H9 (cell line): ENCODE measurements at regions not wholly inside any gene's neighbourhood (a gene's known extent, or its start where the extent isn't known, plus 50 kb on each side); places are given as distances from the start of the nearest gene placed in this dataset.

Experiments used
- DNase-seq: peaks from one replicate; pipeline ENCODE4 v3.0.0-alpha.2; 2017
- H2AFZ ChIP-seq: one replicate; pipeline ENCODE4 v1.6.1; 2013; ENCODE audit warnings: mild to moderate bottlenecking, low read length, control low read depth, moderate library complexity
- H2AK5ac ChIP-seq: 2 replicates; pipeline ENCODE4 v1.6.1; 2013; ENCODE audit warnings: low read length, control low read depth, mixed read lengths; ENCODE audit not compliant: insufficient read length
- H2BK120ac ChIP-seq: one replicate; pipeline ENCODE4 v1.6.1; 2013; ENCODE audit warnings: low read depth, mild to moderate bottlenecking, low read length, control low read depth, inconsistent platforms; ENCODE audit not compliant: poor library complexity, severe bottlenecking
- H2BK12ac ChIP-seq: 2 replicates; pipeline ENCODE4 v1.6.1; 2013; ENCODE audit warnings: low read length, control low read depth, mixed read lengths, low read depth; ENCODE audit not compliant: insufficient read length
- H2BK15ac ChIP-seq: 2 replicates; pipeline ENCODE4 v1.6.1; 2013; ENCODE audit warnings: low read depth, low read length, control low read depth
- H2BK20ac ChIP-seq: one replicate; pipeline ENCODE4 v1.6.1; 2013; ENCODE audit warnings: low read depth, mild to moderate bottlenecking, low read length, control low read depth, inconsistent platforms; ENCODE audit not compliant: poor library complexity, severe bottlenecking
- H2BK5ac ChIP-seq: 2 replicates; pipeline ENCODE4 v1.6.1; 2013; ENCODE audit warnings: low read length, control low read depth, mixed read lengths; ENCODE audit not compliant: insufficient read length
- H3K14ac ChIP-seq: 2 replicates; pipeline ENCODE4 v1.6.1; 2013; ENCODE audit warnings: low read length, control low read depth; ENCODE audit not compliant: insufficient read depth
- H3K18ac ChIP-seq: 2 replicates; pipeline ENCODE4 v1.6.1; 2013; ENCODE audit warnings: low read depth, mild to moderate bottlenecking, mixed read lengths, low read length, control low read depth; ENCODE audit not compliant: insufficient read length
- H3K23ac ChIP-seq: 2 replicates; pipeline ENCODE4 v1.6.1; 2013; ENCODE audit warnings: low read length, control low read depth, mixed read lengths, low read depth; ENCODE audit not compliant: insufficient read length
- H3K23me2 ChIP-seq: 2 replicates; pipeline ENCODE4 v1.6.1; 2013; ENCODE audit warnings: low read depth, mild to moderate bottlenecking, mixed read lengths, low read length, control low read depth; ENCODE audit not compliant: insufficient read length, poor library complexity, severe bottlenecking
- H3K27ac ChIP-seq: 2 replicates; pipeline ENCODE4 v1.5.1; 2013; ENCODE audit warnings: low read length, control low read depth, mixed read lengths, low read depth; ENCODE audit not compliant: insufficient read length
- H3K27me3 ChIP-seq: 2 replicates; pipeline ENCODE4 v1.6.1; 2013; ENCODE audit warnings: low read length, control low read depth, inconsistent platforms; ENCODE audit not compliant: insufficient read depth
- H3K4ac ChIP-seq: 2 replicates; pipeline ENCODE4 v1.6.1; 2013; ENCODE audit warnings: low read depth, mild to moderate bottlenecking, control low read depth, inconsistent platforms, low read length, moderate library complexity
- H3K4me1 ChIP-seq: 2 replicates; pipeline ENCODE4 v1.6.1; 2013; ENCODE audit warnings: low read length, control low read depth, inconsistent platforms; ENCODE audit not compliant: insufficient read depth
- H3K4me2 ChIP-seq: 2 replicates; pipeline ENCODE4 v1.6.1; 2013; ENCODE audit warnings: low read length, control low read depth, mixed read lengths; ENCODE audit not compliant: insufficient read length, insufficient read depth
- H3K56ac ChIP-seq: 2 replicates; pipeline ENCODE4 v1.6.1; 2013; ENCODE audit warnings: low read depth, mild to moderate bottlenecking, mixed read lengths, low read length, control low read depth; ENCODE audit not compliant: insufficient read length
- H3K79me1 ChIP-seq: 2 replicates; pipeline ENCODE4 v1.6.1; 2013; ENCODE audit warnings: low read depth, mild to moderate bottlenecking, moderate library complexity, low read length, control low read depth, inconsistent platforms; ENCODE audit not compliant: insufficient read depth, poor library complexity, severe bottlenecking
- H3K79me2 ChIP-seq: 2 replicates; pipeline ENCODE4 v1.6.1; 2013; ENCODE audit warnings: low read length, control low read depth, inconsistent platforms; ENCODE audit not compliant: insufficient read depth
- H3K9ac ChIP-seq: 2 replicates; pipeline ENCODE4 v1.6.1; 2013; ENCODE audit warnings: low read length, control low read depth, mixed read lengths; ENCODE audit not compliant: insufficient read length; ENCODE audit errors: extremely low read depth
- H3K9me3 ChIP-seq: one replicate; pipeline ENCODE4 v1.6.1; 2013; ENCODE audit warnings: low read depth, low read length, inconsistent platforms; ENCODE audit not compliant: control insufficient read depth
- H3T11ph ChIP-seq: one replicate; pipeline ENCODE4 v1.6.1; 2013; ENCODE audit warnings: mild to moderate bottlenecking, low read length, control low read depth, inconsistent platforms
- H4K20me1 ChIP-seq: one replicate; pipeline ENCODE4 v1.6.1; 2013; ENCODE audit not compliant: control insufficient read depth, insufficient read length, insufficient read depth
- H4K5ac ChIP-seq: 2 replicates; pipeline ENCODE4 v1.6.1; 2013; ENCODE audit warnings: low read depth, mild to moderate bottlenecking, mixed read lengths, low read length, control low read depth; ENCODE audit not compliant: insufficient read length
- H4K8ac ChIP-seq: replicated peaks from 2 replicates; pipeline ENCODE4 v1.6.1; 2013; ENCODE audit warnings: low read length, control low read depth, mixed read lengths, low read depth; ENCODE audit not compliant: insufficient read length
- H4K91ac ChIP-seq: 2 replicates; pipeline ENCODE4 v1.6.1; 2013; ENCODE audit warnings: low read depth, mild to moderate bottlenecking, moderate library complexity, mixed read lengths, low read length, control low read depth; ENCODE audit not compliant: insufficient read length
- H3K27ac Mint-ChIP-seq, 3 experiments: 2 replicates in 2 of 3; 3 replicates in 1 of 3; pipeline ENCODE4 v1.8.0; 2020 to 2021; ENCODE audit warnings: mixed read lengths in 3 of 3, mild to moderate bottlenecking in 1 of 3, moderate library complexity in 1 of 3
- H3K27me3 Mint-ChIP-seq: 2 replicates; pipeline ENCODE4 v1.8.0; 2021; ENCODE audit warnings: low read depth, mild to moderate bottlenecking, moderate library complexity, mixed read lengths
- H3K36me3 Mint-ChIP-seq, 3 experiments: 2 replicates in 2 of 3; 3 replicates in 1 of 3; pipeline ENCODE4 v1.8.0; 2020 to 2021; ENCODE audit warnings: low read depth in 3 of 3, mixed read lengths in 3 of 3; ENCODE audit not compliant: insufficient read depth in 1 of 3
- H3K4me1 Mint-ChIP-seq, 2 experiments: 2 replicates each; pipeline ENCODE4 v1.8.0; 2020; ENCODE audit warnings: mixed read lengths in 2 of 2
- H3K4me3 Mint-ChIP-seq, 2 experiments: 2 replicates in 1 of 2; 3 replicates in 1 of 2; pipeline ENCODE4 v1.8.0; 2020 to 2021; ENCODE audit warnings: mild to moderate bottlenecking in 2 of 2, mixed read lengths in 2 of 2, moderate library complexity in 1 of 2
- H3K9me3 Mint-ChIP-seq, 2 experiments: 2 replicates in 1 of 2; 3 replicates in 1 of 2; pipeline ENCODE4 v1.8.0; 2020; ENCODE audit warnings: mild to moderate bottlenecking in 2 of 2, mixed read lengths in 2 of 2, moderate library complexity in 1 of 2
- WGBS: extraction: QIAGEN DNeasy Blood & Tissue Kit; methylation state at CpG from one replicate; pipeline ENCODE4 v1.1.7; 2013; ENCODE audit warnings: missing lambda C conversion rate, low lambda C conversion rate, mixed read lengths; ENCODE audit not compliant: insufficient read length; ENCODE audit errors: extremely low coverage; 5-methylcytosine and 5-hydroxymethylcytosine counted together
- TF ChIP-seq, protein P1 (sequence below): fragments of 200-600 bp; sonication (generic); conservative IDR thresholded peaks from 3 replicates; pipeline ENCODE4 v1.8.0; 2021; ENCODE audit warnings: antibody characterized with exemption, mild to moderate bottlenecking

DNA sequence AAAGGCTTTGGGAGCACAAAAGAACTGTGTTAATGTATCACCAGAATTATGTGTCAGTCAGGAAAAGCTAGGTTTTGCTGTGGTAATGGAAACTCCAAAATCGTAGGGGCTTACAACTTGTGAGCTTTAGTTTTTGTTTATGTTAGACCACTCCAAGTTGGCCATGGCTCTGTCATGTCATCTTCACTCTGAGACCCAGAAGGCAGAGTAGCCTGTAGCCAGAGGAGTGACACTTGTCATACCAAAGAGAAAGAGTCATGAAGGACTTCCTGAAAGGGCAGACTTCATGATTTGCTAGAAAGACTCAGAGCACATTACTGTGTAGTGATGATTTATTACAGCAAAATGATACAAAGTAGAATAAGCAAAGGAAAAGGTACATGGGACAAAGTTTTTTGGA lies 133.6 kb upstream of the SSTR1 start:
- H2BK5ac ChIP-seq, result no peak overlapping the region
- no peak overlapping the region for H3K14ac ChIP-seq
- peaks cover 0 to 3% (median 0%) of the 10 kb centered on the region in 3 experiments; a peak in 2 of 7 replicates for H3K36me3 Mint-ChIP-seq
- no peaks in the 10 kb centered on the region for H3K23me2 ChIP-seq
- H2BK120ac ChIP-seq, result no peak overlapping the region
- peaks cover 11 to 16% of the 10 kb centered on the region in 2 experiments for H3K4me1 Mint-ChIP-seq
- no peaks in the 10 kb centered on the region for H3K27me3 ChIP-seq
- TF ChIP-seq, protein P1, sequence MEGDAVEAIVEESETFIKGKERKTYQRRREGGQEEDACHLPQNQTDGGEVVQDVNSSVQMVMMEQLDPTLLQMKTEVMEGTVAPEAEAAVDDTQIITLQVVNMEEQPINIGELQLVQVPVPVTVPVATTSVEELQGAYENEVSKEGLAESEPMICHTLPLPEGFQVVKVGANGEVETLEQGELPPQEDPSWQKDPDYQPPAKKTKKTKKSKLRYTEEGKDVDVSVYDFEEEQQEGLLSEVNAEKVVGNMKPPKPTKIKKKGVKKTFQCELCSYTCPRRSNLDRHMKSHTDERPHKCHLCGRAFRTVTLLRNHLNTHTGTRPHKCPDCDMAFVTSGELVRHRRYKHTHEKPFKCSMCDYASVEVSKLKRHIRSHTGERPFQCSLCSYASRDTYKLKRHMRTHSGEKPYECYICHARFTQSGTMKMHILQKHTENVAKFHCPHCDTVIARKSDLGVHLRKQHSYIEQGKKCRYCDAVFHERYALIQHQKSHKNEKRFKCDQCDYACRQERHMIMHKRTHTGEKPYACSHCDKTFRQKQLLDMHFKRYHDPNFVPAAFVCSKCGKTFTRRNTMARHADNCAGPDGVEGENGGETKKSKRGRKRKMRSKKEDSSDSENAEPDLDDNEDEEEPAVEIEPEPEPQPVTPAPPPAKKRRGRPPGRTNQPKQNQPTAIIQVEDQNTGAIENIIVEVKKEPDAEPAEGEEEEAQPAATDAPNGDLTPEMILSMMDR, result no peak
- no peak overlapping the region for H2BK20ac ChIP-seq
- H2BK12ac ChIP-seq, result no peak overlapping the region
- H3K4ac ChIP-seq, result no peak overlapping the region
- no peak overlapping the region for H3K23ac ChIP-seq
- no peak overlapping the region for H3K18ac ChIP-seq
- no peak overlapping the region for H3K27ac Mint-ChIP-seq
- H3K9ac ChIP-seq, result no peak overlapping the region
- H4K5ac ChIP-seq, result no peak overlapping the region
- H3K79me2 ChIP-seq, result no peaks in the 10 kb centered on the region
- no peak for DNase-seq
- peaks cover 2 to 9% of the 10 kb centered on the region in 2 experiments; a peak in 3 of 5 replicates for H3K9me3 Mint-ChIP-seq
- no peaks in the 10 kb centered on the region for H3K79me1 ChIP-seq
- no peak overlapping the region for H2BK15ac ChIP-seq
- H4K8ac ChIP-seq, result no peak overlapping the region
- H3K4me2 ChIP-seq, result no peak overlapping the region
- H2AFZ ChIP-seq, result no peak overlapping the region
- H4K20me1 ChIP-seq, result no peaks in the 10 kb centered on the region
- H3K27ac ChIP-seq, result no peak overlapping the region
- H3T11ph ChIP-seq, result no peak overlapping the region
- no peak overlapping the region for H4K91ac ChIP-seq
- no CpG with 5 or more reads among the region's 1 CpG for WGBS
- no peak overlapping the region for H3K56ac ChIP-seq
- H3K4me3 Mint-ChIP-seq, result no peak overlapping the region
- no peak overlapping the region for H2AK5ac ChIP-seq
- no peaks in the 10 kb centered on the region for H3K27me3 Mint-ChIP-seq
- H3K9me3 ChIP-seq, result no peaks in the 10 kb centered on the region
- H3K4me1 ChIP-seq, result no peaks in the 10 kb centered on the region; the same call in 1 of the 2 replicates
